ENCODE measurements at regions not wholly inside any gene's neighbourhood (a gene's known extent, or its start where the extent isn't known, plus 50 kb on each side); places are given as distances from the start of the nearest gene placed in this dataset.

- TF ChIP-seq CTCF (conservative IDR thresholded peaks at IDR 0.05; ENCODE audit: low read depth, low read length), result no peak
- no peak overlapping the region for H3K4me3 ChIP-seq (IDR thresholded peaks at IDR 0.05; ENCODE audit: insufficient read depth, low read depth, low read length)
- no peaks in the 10 kb centered on the region for H3K36me3 ChIP-seq (ENCODE audit: insufficient read depth)
- no peak overlapping the region for H2AFZ ChIP-seq (ENCODE audit: low read depth)
- peaks cover 15% of the 10 kb centered on the region for H3K4me1 ChIP-seq (ENCODE audit: low read depth, poor library complexity, severe bottlenecking)
- H3K27ac ChIP-seq, result no peak overlapping the region
- H3K4me2 ChIP-seq, result no peak overlapping the region
- H3K79me2 ChIP-seq (ENCODE audit: insufficient read depth, low read depth), result no peaks in the 10 kb centered on the region
- H4K20me1 ChIP-seq (ENCODE audit: insufficient read depth), result no peaks in the 10 kb centered on the region
- H3K27me3 ChIP-seq (ENCODE audit: insufficient read depth, low read depth), result no peaks in the 10 kb centered on the region
- no peak overlapping the region for H3K9ac ChIP-seq
These were observed 452.6 kb downstream of the PCNX1 start for GRCh38 chr14:71359823-71360222.

- Histone ChIP-seq H3K4me3 (IDR thresholded peaks at IDR 0.05; ENCODE audit: insufficient read depth, low read depth, low read length) (no peak overlapping the region), H3K79me2 (ENCODE audit: insufficient read depth, low read depth) (no peaks in the 10 kb centered on the region), H3K36me3 (ENCODE audit: insufficient read depth) (no peaks in the 10 kb centered on the region), H3K4me1 (ENCODE audit: low read depth, poor library complexity, severe bottlenecking) (peaks cover 15% of the 10 kb centered on the region), H4K20me1 (ENCODE audit: insufficient read depth) (no peaks in the 10 kb centered on the region), H3K4me2 (no peak overlapping the region), H3K27me3 (ENCODE audit: insufficient read depth, low read depth) (no peaks in the 10 kb centered on the region), H2AFZ (ENCODE audit: low read depth) (no peak overlapping the region), H3K9ac (no peak overlapping the region), H3K27ac (no peak overlapping the region)
- TF ChIP-seq CTCF (conservative IDR thresholded peaks at IDR 0.05; ENCODE audit: low read depth, low read length), result no peak
These were observed 454.1 kb downstream of the PCNX1 start for GRCh38 chr14:71361336-71361735.

- H4K20me1 ChIP-seq (ENCODE audit: insufficient read depth), result no peaks in the 10 kb centered on the region
- H2AFZ ChIP-seq (ENCODE audit: low read depth), result no peak overlapping the region
- no peak overlapping the region for H3K4me3 ChIP-seq (IDR thresholded peaks at IDR 0.05; ENCODE audit: insufficient read depth, low read depth, low read length)
- TF ChIP-seq CTCF (conservative IDR thresholded peaks at IDR 0.05; ENCODE audit: low read depth, low read length), result no peak
- no peaks in the 10 kb centered on the region for H3K27me3 ChIP-seq (ENCODE audit: insufficient read depth, low read depth)
- H3K4me1 ChIP-seq (ENCODE audit: low read depth, poor library complexity, severe bottlenecking), result peaks cover 15% of the 10 kb centered on the region
- H3K79me2 ChIP-seq (ENCODE audit: insufficient read depth, low read depth), result no peaks in the 10 kb centered on the region
- no peak overlapping the region for H3K4me2 ChIP-seq
- H3K9ac ChIP-seq, result no peak overlapping the region
- no peak overlapping the region for H3K27ac ChIP-seq
- H3K36me3 ChIP-seq (ENCODE audit: insufficient read depth), result no peaks in the 10 kb centered on the region
These were observed 454.6 kb downstream of the PCNX1 start for GRCh38 chr14:71361874-71362273.

DNA sequence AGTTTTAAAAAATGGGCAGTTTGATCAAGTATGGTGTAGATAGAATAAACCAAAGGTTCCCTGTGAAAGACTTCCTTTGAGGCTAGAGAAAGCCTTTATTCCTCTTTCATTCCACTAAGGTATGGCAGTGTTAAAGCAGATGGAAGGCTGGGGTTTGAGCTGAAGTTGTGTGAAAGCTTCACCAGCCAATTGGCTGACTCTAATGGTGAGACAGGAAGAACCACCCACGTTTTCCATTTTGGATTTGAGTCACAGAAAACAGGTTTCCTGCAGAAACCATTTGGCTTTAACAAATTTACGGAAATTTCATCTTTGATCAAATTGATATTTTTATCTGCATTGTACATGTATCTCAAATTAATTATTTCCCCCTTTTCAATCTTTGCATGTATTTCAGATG, 455.0 kb downstream of the PCNX1 start:
- no peaks in the 10 kb centered on the region for H3K79me2 ChIP-seq (ENCODE audit: insufficient read depth, low read depth)
- H2AFZ ChIP-seq (ENCODE audit: low read depth), result no peak overlapping the region
- TF ChIP-seq CTCF (conservative IDR thresholded peaks at IDR 0.05; ENCODE audit: low read depth, low read length), result no peak
- H3K4me3 ChIP-seq (IDR thresholded peaks at IDR 0.05; ENCODE audit: insufficient read depth, low read depth, low read length), result no peak overlapping the region
- H3K9ac ChIP-seq, result no peak overlapping the region
- no peaks in the 10 kb centered on the region for H4K20me1 ChIP-seq (ENCODE audit: insufficient read depth)
- H3K4me2 ChIP-seq, result no peak overlapping the region
- peaks cover 15% of the 10 kb centered on the region for H3K4me1 ChIP-seq (ENCODE audit: low read depth, poor library complexity, severe bottlenecking)
- no peaks in the 10 kb centered on the region for H3K27me3 ChIP-seq (ENCODE audit: insufficient read depth, low read depth)
- H3K27ac ChIP-seq, result no peak overlapping the region
- H3K36me3 ChIP-seq (ENCODE audit: insufficient read depth), result no peaks in the 10 kb centered on the region
